GM19328 (cell line): ENCODE measurements at regions not wholly inside any gene's neighbourhood (a gene's known extent, or its start where the extent isn't known, plus 50 kb on each side); places are given as distances from the start of the nearest gene placed in this dataset.

Source experiments
- ATAC-seq: cut with Tn5 transposase; IDR thresholded peaks from one replicate; pipeline ENCODE4 v1.9.1; 2021; ENCODE audit warnings: mild to moderate bottlenecking, moderate library complexity; ENCODE audit not compliant: unreplicated experiment

- no peak for ATAC-seq
Measured at GRCh38 chr11:91966368-91966767, 258.2 kb upstream of the FAT3 start.

- ATAC-seq: no peak
Measured at GRCh38 chr11:91960770-91961169, 263.8 kb upstream of the FAT3 start.

DNA sequence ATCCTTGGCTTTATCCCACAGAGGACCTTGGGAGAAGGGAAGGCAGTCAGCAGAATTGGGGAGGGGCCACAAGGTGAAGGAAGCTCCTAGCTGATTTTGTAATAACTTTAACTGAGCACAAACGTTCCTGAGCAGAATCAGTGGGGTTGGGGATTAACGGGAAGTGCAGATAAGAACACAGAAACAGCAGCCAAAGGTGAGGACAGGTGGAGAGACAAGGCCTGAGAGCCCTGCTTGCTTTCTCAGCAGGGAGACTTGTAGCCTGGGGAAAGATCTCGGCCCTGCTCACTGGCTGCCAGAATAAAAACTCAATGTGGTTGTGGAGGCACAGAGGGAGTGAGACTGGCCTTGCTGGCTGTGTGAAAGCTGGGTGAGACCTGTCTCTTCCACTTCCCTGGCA is 265.2 kb upstream of the FAT3 start:
- ATAC-seq: no peak

GRCh38 chr11:91956711-91957110 is 267.9 kb upstream of the FAT3 start:
- ATAC-seq: no peak

DNA sequence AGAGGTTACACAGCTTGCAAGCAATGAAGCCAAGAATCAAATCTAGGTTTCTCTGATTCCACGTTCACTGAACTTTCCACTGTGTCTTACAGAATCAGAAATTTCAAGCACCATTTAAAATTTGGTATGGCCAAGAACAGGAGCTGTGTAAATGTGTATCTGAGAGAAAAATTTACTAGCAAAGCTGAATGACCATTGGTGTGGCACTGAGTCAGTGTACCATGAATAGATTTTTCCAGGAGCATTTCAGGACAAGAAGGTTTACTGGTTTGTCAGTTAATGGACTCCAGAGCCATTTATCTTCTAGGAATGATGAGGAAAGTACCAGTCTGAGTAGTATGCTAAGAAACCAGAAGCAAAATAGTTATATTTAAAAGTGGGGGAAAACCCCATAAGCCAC is 269.4 kb upstream of the FAT3 start:
- ATAC-seq: no peak

- no peak for ATAC-seq
Measured at GRCh38 chr11:91952056-91952455, 272.6 kb upstream of the FAT3 start.

GRCh38 chr11:91947215-91947820 is 277.3 kb upstream of the FAT3 start:
- ATAC-seq: no peak

DNA sequence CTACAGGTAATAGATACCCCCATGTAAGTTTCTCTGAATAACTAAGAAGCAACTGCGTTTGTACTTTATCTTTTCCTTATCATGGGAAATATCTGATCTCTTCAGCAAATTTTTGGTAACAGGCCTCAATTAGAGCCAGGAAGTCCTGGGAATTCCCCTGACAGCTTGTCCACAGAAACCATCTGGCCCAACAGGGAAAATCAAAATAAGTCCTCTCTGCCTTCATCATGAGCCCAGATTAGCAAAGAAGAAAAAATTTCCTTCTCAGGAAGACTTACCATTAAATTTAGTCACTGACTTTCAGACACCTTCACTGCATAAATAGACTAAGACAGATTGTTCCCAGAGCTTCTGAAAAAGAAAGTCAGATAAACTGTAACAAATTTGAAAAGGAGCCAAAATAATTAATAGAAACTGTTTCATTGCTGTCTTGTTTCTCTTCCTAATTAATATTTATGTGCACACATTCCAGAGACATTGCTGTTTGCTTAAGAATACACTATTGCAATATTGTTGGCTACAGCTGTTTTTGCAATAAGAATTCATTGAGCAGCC is 278.1 kb upstream of the FAT3 start:
- ATAC-seq: no peak

DNA sequence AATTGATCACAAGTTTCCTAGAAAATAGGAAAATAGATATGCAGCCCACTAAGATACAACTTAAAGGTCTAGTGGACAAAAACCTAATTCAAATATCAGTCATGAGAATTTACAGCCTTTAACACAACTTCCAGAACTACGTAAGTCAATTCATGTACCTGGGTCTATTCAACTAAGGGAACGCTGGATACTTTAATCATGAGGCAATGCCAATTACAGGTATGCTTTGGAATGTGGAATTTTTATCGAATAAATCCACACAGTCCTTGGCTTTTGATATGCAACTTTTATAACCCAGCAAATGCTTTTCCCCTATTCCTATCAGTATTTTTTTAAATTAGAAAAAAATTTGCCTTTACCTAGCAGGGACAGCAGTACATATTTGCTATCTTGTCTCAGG is 289.5 kb upstream of the FAT3 start:
- no peak for ATAC-seq

- ATAC-seq: no peak
Measured at GRCh38 chr11:91932151-91932821, 292.3 kb upstream of the FAT3 start.

DNA sequence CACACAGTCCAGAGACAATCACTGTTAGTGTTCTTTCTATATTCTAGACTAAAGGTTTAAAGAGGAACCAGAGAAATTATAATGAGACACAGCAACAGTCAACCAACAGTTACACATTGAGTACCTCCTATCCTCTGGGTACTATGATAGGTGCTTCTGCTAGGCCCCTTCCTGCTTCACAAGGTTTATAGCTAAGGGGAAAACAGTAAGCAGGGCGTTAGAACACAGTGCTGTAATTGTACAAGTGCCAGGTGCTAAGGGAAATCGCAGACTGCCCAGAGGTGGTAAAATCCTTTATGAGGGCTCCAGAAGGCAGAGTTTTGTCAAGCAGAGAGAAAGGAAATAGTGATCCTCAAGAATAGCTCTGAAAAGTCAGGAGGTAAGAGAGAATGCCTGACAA is 297.2 kb upstream of the FAT3 start:
- ATAC-seq: no peak

DNA sequence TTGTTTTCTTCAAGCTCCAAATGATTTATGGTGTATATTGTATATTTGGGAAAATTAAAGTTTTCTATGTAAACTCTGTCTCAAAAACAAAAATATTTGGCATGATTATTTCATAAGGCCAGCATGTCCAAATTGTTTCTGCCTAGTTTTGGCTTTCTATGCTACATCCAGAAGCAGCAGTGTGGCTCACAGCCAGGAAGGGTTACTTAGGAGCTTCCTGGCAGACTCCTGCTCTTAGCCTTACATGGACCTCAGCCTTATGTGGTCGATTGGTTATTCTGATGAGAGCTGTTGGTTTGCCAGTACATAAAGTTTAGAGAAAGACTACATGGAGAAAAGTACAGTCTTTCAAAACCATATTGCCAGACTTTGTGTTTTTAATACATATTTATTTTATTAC is 297.7 kb upstream of the FAT3 start:
- ATAC-seq: no peak

DNA sequence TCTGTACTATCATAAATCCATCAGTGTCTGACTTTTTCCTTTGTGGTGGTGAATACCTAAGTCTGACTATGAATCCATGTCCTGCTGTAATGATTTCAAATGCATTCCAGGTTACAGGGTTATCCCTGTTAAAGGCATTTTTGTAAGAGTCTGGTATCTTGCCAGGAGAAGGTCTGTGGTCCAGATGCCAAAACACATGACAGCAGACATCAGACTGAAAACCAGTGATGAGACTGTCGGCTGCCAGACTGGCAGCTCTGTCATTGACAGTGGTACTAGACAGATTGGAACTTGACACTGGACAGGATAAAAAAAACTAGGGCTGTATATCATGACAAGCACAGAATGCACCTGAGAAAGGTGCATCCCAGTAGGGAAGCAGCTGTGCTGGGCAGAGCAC is 301.8 kb upstream of the FAT3 start:
- ATAC-seq: no peak

DNA sequence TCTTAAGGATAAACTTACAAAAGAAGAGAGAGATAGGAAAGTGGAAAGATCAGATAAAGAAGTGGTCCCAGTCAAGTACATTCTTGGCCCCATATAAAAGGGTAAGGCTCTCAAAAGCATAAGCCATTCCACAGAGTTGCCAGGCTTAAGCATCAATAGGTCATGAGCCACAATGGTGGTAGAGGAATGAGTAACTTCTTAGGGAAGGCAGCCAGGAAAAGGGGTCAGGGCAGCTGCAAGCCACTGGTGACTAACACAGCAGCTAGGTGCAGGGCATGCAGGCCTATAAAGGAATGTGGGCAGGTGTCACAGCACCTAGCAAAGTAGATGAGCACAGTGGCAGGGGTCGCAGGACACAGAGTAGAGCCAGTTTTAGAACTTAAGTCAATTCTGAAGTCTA is 302.6 kb upstream of the FAT3 start:
- ATAC-seq: no peak

- ATAC-seq: no peak
Measured at GRCh38 chr11:91913407-91913806, 311.2 kb upstream of the FAT3 start.

GRCh38 chr11:91912322-91912721 is 312.3 kb upstream of the FAT3 start:
- no peak for ATAC-seq

DNA sequence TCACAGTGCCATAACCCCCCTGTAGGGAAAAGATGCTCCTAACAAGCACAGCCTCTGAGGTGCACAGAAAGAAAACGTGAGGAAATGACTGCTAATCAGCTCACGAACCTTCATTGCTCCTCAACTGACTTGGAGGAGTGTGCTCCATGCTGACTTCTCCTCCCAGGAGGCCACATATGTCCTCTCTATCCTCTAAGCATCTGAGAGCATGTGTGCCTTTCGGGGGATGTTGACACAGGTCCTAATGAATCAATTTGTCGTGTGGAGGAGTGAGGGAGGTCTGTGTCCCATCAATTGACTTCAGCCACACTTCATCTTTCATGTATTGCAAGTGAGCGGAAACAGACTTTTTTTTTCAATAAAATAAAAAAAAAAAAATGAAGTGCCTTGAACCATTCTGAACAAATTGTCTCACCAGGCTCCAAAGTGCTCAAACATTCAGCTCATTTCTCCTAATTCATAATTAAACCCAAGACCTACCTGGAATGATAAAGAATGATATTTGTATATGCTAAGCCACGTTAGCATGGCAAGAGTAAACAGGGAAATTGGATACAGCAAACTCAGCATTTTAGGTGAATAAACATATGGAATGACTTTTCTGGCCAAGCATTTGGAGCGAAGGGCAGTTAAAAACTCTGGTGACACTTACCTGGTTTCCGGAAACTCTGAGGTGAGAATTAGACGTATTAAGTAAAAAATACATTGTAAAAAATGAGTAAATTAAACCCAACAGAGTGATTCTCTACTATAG is 317.6 kb upstream of the FAT3 start:
- ATAC-seq: no peak

GRCh38 chr11:91904792-91905785 is 319.5 kb upstream of the FAT3 start:
- ATAC-seq: no peak

DNA sequence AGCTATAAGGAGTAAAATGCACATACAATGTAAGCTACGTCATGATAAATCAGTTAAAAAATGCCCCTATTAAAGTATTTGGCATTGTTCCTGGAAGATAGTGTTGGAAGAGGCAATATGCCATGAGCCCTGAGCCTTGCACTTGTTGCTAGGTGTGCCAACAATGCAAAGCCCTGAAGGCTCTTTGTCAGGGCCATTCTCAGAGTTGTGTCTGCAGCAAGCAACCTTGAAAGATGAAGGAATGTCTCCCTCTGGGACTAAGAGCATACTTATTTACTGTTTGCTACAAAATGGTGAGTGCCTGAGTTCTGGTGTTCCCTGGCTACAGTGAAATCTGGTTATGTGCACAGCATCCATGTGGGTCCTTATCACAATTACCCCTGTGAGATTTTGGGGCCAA is 322.3 kb upstream of the FAT3 start:
- no peak for ATAC-seq

GRCh38 chr11:91880660-91881059 is 344.0 kb upstream of the FAT3 start:
- ATAC-seq: no peak

DNA sequence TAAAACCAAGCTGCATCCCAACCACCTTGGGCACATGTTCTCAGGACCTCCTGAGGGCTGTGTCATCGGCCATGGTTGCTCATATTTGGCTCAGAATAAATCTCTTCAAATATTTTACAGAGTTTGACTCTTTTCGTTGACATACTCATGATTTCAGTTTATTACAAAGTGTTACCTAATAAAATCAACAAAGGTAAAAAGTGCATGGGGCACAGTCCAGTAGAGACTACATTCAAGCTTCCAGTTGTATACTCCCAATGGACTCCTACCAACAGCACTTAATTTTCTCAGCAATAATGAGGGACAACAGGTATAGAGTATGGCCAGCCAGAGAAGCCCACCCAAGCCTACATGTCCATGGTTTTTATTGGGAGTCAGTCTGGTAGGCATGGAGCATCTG is 347.9 kb upstream of the FAT3 start:
- no peak for ATAC-seq
